HG03571 (cell line): ENCODE measurements at regions not wholly inside any gene's neighbourhood (a gene's known extent, or its start where the extent isn't known, plus 50 kb on each side); places are given as distances from the start of the nearest gene placed in this dataset.
"Not testable (repeated sequence)": the region's sequence is repeated elsewhere in the genome, so short reads cannot be mapped to it uniquely, and the experiment has no call there.

ENCODE experiments used
- ATAC-seq: cut with Tn5 transposase; IDR thresholded peaks from one replicate; pipeline ENCODE4 v1.9.1; 2021; ENCODE audit not compliant: unreplicated experiment

DNA sequence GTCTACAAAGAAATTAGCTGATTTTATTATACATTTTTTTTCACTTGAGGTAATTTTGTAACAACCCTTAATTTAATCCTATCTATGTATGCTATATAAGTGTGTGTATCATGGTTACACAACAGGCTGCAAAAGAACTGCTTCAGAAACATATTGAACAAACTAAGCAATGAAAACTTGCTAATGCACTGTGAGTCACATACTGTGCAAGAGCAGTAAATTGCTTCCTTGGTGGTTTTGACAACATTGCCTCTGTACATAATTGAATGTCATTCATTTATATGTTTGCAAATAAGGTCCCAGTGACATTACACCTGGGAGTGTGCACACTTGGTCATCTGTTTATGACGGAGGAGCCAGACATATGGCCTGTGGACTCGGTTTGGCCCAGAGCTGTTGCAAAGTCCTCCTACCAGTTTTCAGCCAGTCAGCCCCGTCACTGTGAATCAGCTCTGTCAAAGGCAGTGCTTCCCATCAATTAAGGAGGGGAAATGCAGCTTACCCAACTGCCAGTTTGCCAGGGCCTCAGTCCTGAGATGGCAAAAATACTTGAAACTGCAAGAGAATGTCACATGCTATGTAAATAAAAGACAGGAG is 835.0 kb downstream of the TTLL7 start:
- ATAC-seq = not testable (repeated sequence)

DNA sequence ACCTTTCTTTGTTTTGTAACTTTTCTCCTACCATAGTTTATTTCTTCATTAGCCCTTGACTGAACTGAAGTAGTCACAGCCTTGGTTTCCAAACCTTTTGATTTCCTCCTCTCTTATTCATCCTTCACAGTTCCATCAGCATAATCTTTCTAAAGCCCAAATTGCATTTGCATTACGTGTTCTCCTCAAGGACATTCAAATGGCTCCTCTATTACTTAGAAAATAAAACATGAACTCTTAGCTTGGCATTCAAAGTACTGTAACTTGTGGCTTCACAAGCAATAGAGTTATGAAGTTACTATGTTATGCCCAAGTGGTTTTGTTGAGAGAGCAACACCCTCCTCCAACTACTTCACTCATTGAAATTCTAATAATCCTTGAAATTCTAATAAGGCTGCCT is 840.0 kb downstream of the TTLL7 start:
- not testable (repeated sequence) for ATAC-seq

GRCh38 chr1:83154306-83154705 is 844.6 kb downstream of the TTLL7 start:
- ATAC-seq = not testable (repeated sequence)

DNA sequence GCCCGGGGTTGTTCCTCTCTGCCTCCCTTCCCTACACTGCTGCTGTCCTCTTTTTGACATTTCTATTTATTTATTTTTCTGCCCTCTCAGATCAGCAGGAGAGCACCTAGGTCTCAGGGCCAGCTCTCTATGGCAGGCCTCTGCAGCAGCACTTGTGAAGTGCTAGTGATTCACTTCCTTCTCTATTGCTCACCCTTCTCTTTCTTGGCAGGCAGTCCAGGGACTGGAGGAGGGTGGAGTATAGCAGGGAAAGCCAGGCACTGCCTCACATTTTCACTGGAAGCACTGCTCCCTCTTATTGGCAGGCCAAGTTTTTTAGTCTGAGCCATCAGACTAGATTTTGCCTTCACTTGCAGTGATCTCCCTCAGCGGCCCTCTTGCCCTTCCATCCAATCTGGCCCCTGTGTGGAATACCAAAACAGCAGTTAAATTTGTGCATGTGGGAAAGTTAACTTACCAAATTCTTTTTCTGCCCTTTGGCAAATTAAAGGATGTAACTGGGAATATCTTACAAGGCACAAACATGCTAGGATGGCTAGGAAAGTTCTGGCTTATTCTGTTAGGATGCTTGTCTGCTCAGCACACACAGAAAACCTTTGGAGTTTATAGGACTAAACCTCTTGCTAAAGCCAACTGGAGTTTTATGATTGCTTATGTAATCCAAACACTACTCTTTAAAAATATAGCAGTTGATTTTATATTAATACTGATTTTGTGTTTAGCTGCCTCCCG is 847.6 kb downstream of the TTLL7 start:
- ATAC-seq = not testable (repeated sequence)

GRCh38 chr1:83150479-83150878 is 848.5 kb downstream of the TTLL7 start:
- ATAC-seq = not testable (repeated sequence)

GRCh38 chr1:83145820-83146219 is 853.1 kb downstream of the TTLL7 start:
- not testable (repeated sequence) for ATAC-seq

DNA sequence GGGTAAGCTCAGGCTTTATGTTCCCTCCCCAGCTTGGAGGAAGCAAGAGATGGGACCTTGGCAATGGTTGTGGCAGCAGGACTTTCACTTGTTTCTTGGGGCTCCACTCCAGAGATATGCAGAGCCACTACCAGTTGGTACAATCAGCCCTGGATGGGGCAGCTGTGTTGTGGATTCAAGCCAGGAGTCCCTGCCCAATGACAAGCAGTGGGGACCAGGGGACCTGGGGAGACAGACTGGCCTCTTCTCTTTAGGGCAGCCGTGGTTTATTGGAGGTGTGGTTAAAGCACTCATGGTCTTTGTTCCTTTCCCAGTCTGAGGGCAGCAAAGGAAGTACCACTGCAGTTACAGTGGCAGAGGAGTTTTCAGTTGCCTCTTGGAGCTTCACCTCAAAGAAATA is 856.1 kb downstream of the TTLL7 start:
- not testable (repeated sequence) for ATAC-seq

GRCh38 chr1:83135524-83136157 is 863.3 kb downstream of the TTLL7 start:
- ATAC-seq = not testable (repeated sequence)

- not testable (repeated sequence) for ATAC-seq
These were observed 864.5 kb downstream of the TTLL7 start for GRCh38 chr1:83134322-83135014.

- ATAC-seq = no peak
These were observed 867.3 kb downstream of the TTLL7 start for GRCh38 chr1:83131692-83131955.

DNA sequence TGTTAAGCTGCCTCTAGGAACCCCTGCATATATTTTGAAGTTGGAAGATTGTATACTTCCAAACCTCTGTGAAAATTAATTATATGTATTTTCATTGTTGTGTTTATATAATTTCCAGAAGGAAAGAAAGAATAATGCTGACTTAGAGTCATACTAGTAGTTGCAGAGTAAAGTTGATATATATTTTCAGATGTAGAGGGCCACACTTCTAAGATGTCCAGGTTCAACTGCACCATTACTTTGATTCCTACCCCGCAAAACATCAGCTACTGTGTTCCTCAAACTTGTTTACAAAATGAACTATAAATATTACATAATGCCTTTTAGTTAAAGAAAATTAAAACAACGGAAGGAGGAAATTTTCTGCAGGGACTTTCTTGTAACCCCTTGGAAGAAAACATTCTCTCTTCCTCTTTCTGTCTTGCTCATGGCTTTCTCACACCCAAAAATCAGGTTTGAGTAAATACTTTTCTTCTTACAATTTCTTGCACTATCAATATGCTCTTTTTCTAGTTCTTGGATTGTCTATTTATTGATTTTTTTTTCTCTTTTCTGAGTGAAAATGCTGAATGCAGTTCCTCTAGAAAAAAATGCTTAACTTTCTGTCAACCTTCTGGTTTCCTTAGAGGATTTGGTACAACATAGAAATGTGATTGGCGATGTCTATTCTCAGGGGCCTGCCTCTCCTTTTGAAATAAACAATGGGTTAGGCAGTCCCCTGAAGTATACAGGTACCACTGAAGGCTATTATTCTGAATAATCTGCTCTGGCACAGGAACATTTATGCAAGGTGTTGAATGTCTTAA is 867.8 kb downstream of the TTLL7 start:
- ATAC-seq = no peak

- no peak for ATAC-seq
These were observed 869.8 kb downstream of the TTLL7 start for GRCh38 chr1:83129107-83129506.

GRCh38 chr1:83125456-83125855 is 873.5 kb downstream of the TTLL7 start:
- ATAC-seq = no peak

DNA sequence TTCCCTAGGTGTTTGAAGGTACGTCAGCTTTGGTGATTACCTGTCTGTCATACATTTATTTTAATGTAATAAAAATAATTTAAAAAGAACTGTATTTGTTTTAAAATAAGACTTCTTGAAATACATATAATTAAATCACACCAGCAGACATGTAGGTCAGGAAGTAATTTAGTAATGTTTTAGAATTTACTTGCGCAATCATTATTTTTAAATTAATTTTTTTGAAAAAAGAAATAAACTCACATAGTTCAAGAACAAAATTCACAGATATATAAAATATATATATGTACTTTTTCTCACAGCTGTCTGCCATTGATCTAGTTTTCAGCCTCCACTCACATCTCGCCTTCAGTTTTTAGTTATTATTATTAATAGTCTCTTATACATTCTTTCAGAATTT is 875.9 kb downstream of the TTLL7 start:
- ATAC-seq = no peak

DNA sequence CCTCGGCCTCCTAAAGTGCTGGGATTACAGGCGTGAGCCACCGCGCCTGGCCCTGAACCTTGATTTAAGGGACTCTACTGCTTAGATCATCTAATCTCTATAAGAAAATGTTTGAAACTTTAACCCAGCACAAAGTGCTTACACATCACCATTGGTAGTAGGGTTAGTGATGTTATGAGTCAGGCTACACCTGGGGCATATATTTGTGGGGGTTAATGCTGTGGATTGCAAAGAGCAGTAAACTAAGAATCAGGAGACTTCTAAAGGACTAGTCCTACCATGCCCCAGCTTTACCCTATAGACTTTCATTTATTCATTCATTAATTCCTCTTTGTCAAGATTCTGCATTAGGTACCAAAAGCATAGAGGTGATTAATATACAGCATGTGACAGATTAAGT is 880.5 kb downstream of the TTLL7 start:
- no peak for ATAC-seq

- ATAC-seq = not testable (repeated sequence)
These were observed 881.9 kb downstream of the TTLL7 start for GRCh38 chr1:83117030-83117429.

- ATAC-seq = no peak
These were observed 883.1 kb downstream of the TTLL7 start for GRCh38 chr1:83115785-83116184.

GRCh38 chr1:83114136-83114834 is 884.6 kb downstream of the TTLL7 start:
- no peak for ATAC-seq

DNA sequence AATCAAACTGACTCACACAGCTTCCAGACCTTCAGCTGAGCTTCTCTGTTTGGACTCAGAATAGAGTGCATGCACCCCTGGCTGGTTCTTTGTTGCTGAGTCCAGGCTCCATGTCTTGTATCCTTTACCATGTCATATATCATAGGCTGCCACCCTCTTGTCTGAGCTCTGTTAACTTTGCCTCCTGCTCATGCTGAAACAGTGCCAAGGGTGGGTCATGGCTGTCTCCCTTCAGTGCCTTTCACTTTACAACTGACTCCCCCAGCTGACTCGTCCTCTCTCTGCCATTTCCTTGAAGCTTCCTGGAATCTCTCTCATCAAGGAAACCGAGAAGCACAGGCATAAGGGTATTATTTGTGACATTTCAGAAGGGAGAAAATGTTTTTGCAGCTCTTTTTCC is 885.3 kb downstream of the TTLL7 start:
- no peak for ATAC-seq

GRCh38 chr1:83112248-83112885 is 886.6 kb downstream of the TTLL7 start:
- ATAC-seq = no peak
